ENCODE measurements at regions not wholly inside any gene's neighbourhood (a gene's known extent, or its start where the extent isn't known, plus 50 kb on each side); places are given as distances from the start of the nearest gene placed in this dataset.

DNA sequence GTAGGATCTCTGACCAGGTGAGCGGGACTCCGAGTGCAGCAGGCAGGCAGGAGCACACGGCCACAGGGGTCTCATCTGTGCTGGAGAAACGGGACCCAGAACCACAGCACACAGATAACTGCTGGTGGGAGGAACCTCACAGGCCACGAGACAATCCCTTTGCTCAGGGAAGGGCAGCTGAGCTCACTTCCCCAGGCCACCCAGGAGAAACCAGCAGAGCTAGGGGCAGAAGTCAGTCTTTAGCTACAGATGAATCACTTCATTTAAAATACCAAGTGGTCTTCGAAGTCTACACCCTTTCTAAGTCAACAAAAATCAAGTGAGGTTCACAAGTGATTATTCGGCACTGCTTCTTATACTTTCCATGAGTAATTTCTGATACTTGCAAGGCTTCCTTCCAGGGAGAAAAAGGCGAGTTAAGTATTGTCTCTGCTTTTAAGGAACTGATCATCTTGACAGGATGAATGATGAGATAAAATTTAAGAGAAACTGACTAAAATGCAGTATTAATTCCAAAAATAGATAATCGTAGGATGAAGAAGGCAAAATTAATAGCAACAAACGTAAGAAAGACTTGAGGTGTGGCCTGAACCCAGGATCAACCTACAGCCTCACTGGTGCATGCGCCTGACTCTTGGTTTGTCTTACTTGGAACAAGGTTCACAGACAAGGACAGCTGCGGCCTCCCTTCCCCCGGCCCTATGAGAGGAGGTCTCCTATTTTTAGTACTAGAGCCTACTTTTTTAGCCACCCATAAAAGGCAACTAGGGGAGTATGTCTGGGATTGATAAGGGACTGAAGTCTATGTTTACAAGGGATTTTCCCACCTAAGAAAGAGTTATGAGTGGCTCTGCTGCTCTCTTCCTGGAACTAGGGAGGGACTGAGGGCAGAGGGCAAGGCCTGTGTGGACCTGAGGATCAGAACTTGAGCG is 233.6 kb downstream of the TTLL2 start (continued):
- TF ChIP-seq ZNF101 (CRISPR knock-in tag; IDR thresholded peaks at IDR 0.05; ENCODE audit: borderline replicate concordance, low read depth) (no peak), SALL1 (CRISPR knock-in tag; IDR thresholded peaks at IDR 0.05) (peak; percentile 86), GATA4 (IDR thresholded peaks at IDR 0.05; ENCODE audit: borderline replicate concordance, low read depth) (peak; percentile 84; the same call in 1 of the 2 replicates), ZMYM3 (CRISPR knock-in tag; IDR thresholded peaks at IDR 0.05) (peak; percentile 68; the same call in 1 of the 2 replicates), NCOA2 (CRISPR knock-in tag; IDR thresholded peaks at IDR 0.05) (peak; percentile 85), SKI (IDR thresholded peaks at IDR 0.05; ENCODE audit: partially characterized antibody) (peak; percentile 87), ARNT (IDR thresholded peaks at IDR 0.05) (no peak), MIXL1 (CRISPR knock-in tag; IDR thresholded peaks at IDR 0.05) (peak; percentile 42; the same call in 1 of the 2 replicates), TBX3 (IDR thresholded peaks at IDR 0.05; ENCODE audit: borderline replicate concordance) (0 out of 2 replicates have a peak, but pooled peaks have one; percentile 30), ZNF746 (CRISPR knock-in tag; IDR thresholded peaks at IDR 0.05) (0 out of 2 replicates have a peak, but pooled peaks have one; percentile 25), ZNF253 (CRISPR knock-in tag; IDR thresholded peaks at IDR 0.05; ENCODE audit: borderline replicate concordance) (no peak), AKNA (CRISPR knock-in tag; IDR thresholded peaks at IDR 0.05; ENCODE audit: borderline replicate concordance) (no peak), CREM (IDR thresholded peaks at IDR 0.05) (peak; percentile 74), CREM (CRISPR knock-in tag; IDR thresholded peaks at IDR 0.05) (no peak), NR2F2 (IDR thresholded peaks at IDR 0.05; ENCODE audit: borderline replicate concordance, low read depth) (peak; percentile 87), KMT2A (CRISPR knock-in tag; IDR thresholded peaks at IDR 0.05) (no peak), ZNF292 (CRISPR knock-in tag; IDR thresholded peaks at IDR 0.05; ENCODE audit: borderline replicate concordance, low read depth) (peak; percentile 53; the same call in 1 of the 2 replicates), HOXA7 (CRISPR knock-in tag; IDR thresholded peaks at IDR 0.05) (no peak)
- TF ChIP-seq, protein P1, sequence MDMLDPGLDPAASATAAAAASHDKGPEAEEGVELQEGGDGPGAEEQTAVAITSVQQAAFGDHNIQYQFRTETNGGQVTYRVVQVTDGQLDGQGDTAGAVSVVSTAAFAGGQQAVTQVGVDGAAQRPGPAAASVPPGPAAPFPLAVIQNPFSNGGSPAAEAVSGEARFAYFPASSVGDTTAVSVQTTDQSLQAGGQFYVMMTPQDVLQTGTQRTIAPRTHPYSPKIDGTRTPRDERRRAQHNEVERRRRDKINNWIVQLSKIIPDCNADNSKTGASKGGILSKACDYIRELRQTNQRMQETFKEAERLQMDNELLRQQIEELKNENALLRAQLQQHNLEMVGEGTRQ (IDR thresholded peaks at IDR 0.05; ENCODE audit: low read depth, low read length), result no peak
- TF ChIP-seq, protein P1 (CRISPR knock-in tag; IDR thresholded peaks at IDR 0.05; ENCODE audit: borderline replicate concordance), result peak; percentile 82; the same call in 1 of the 2 replicates
- TF ChIP-seq, protein P2, sequence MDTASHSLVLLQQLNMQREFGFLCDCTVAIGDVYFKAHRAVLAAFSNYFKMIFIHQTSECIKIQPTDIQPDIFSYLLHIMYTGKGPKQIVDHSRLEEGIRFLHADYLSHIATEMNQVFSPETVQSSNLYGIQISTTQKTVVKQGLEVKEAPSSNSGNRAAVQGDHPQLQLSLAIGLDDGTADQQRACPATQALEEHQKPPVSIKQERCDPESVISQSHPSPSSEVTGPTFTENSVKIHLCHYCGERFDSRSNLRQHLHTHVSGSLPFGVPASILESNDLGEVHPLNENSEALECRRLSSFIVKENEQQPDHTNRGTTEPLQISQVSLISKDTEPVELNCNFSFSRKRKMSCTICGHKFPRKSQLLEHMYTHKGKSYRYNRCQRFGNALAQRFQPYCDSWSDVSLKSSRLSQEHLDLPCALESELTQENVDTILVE (CRISPR knock-in tag; IDR thresholded peaks at IDR 0.05), result 0 out of 2 replicates have a peak, but pooled peaks have one; percentile 23
